Suprapubic skin (tissue), 4 donors: ENCODE measurements at regions not wholly inside any gene's neighbourhood (a gene's known extent, or its start where the extent isn't known, plus 50 kb on each side); places are given as distances from the start of the nearest gene placed in this dataset.

Experiments
- DNase-seq, 2 donors: peaks; one replicate each; pipeline ENCODE4 v3.0.0-alpha.2; 2019; ENCODE audit warnings: low spot score in 2 of 2
- H3K27ac ChIP-seq: fragments of 200-600 bp; sonication (generic); one replicate; pipeline ENCODE4 v1.5.1; 2019
- H3K27me3 ChIP-seq: fragments of 200-600 bp; sonication (generic); one replicate; pipeline ENCODE4 v1.5.1; 2019
- H3K36me3 ChIP-seq: fragments of 200-600 bp; sonication (generic); one replicate; pipeline ENCODE4 v1.5.1; 2019
- H3K4me1 ChIP-seq: fragments of 200-600 bp; sonication (generic); one replicate; pipeline ENCODE4 v1.5.1; 2019
- H3K4me3 ChIP-seq: fragments of 200-600 bp; sonication (generic); one replicate; pipeline ENCODE4 v1.5.1; 2019; ENCODE audit warnings: mild to moderate bottlenecking
- H3K9me3 ChIP-seq: fragments of 200-600 bp; sonication (generic); one replicate; pipeline ENCODE4 v1.5.1; 2019
- EP300 ChIP-seq: sonication (generic); formaldehyde crosslinking; IDR thresholded peaks from one replicate; pipeline ENCODE4 v1.6.1; 2017; ENCODE audit warnings: antibody characterized with exemption
- POLR2A ChIP-seq, 2 donors: fragments of 450-650 bp; IDR thresholded peaks; one replicate each; pipeline ENCODE4 v1.6.1; 2017; ENCODE audit warnings: antibody characterized with exemption in 2 of 2, mild to moderate bottlenecking in 2 of 2, moderate library complexity in 2 of 2
- POLR2AphosphoS5 ChIP-seq, 3 donors: sonication (generic); formaldehyde crosslinking; IDR thresholded peaks; one replicate each; pipeline ENCODE4 v1.6.1; 2017; ENCODE audit warnings: antibody characterized with exemption in 3 of 3
- WGBS: methylation state at CpG from one replicate; pipeline ENCODE4 v1.1.5; 2018; 5-methylcytosine and 5-hydroxymethylcytosine counted together
- TF ChIP-seq, protein P1 (sequence below), 2 donors: fragments of 200-600 bp in 1 of 2; fragments of 450-650 bp in 1 of 2; sonication (generic) in 1 of 2; IDR thresholded peaks; one replicate each; pipeline ENCODE4 v1.5.1; 2016 to 2019; ENCODE audit warnings: antibody characterized with exemption in 2 of 2, mild to moderate bottlenecking in 1 of 2, moderate library complexity in 1 of 2

DNA sequence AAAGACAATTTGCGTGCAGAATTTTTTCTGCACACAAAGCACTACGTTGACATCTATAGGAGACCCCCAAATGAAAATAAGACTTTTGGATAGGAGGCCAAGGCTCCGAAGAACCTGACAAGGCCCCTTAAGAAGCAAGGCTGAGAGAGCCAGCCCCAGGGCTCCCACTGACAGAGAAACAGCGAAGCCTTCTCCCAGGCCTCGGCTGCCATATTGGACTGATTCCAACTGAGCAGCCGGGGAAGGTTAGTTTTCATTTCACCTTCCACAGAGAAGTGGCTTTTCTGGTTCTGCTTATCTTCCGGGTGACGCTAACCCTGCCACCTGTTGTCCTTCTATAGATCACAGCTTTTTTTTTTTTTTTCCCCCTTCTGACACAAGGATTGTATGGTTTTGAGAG is 356.7 kb downstream of the SOX9 start:
- no peaks in the 10 kb centered on the region for H3K36me3 ChIP-seq
- WGBS = 56% methylated on average over 8 of the region's 8 CpGs
- peaks cover 17% of the 10 kb centered on the region for H3K4me1 ChIP-seq
- no peak overlapping the region for H3K4me3 ChIP-seq
- no peaks in the 10 kb centered on the region for H3K27me3 ChIP-seq
- no peaks in the 10 kb centered on the region for H3K9me3 ChIP-seq
- TF ChIP-seq POLR2AphosphoS5 (IDR thresholded peaks at IDR 0.05) (no peak), EP300 (no peak), POLR2A (IDR thresholded peaks at IDR 0.05) (no peak)
- TF ChIP-seq, protein P1, sequence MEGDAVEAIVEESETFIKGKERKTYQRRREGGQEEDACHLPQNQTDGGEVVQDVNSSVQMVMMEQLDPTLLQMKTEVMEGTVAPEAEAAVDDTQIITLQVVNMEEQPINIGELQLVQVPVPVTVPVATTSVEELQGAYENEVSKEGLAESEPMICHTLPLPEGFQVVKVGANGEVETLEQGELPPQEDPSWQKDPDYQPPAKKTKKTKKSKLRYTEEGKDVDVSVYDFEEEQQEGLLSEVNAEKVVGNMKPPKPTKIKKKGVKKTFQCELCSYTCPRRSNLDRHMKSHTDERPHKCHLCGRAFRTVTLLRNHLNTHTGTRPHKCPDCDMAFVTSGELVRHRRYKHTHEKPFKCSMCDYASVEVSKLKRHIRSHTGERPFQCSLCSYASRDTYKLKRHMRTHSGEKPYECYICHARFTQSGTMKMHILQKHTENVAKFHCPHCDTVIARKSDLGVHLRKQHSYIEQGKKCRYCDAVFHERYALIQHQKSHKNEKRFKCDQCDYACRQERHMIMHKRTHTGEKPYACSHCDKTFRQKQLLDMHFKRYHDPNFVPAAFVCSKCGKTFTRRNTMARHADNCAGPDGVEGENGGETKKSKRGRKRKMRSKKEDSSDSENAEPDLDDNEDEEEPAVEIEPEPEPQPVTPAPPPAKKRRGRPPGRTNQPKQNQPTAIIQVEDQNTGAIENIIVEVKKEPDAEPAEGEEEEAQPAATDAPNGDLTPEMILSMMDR (IDR thresholded peaks at IDR 0.05) = no peak
- H3K27ac ChIP-seq = peak overlapping the region; percentile 28
- no peak for DNase-seq

- DNase-seq = no peak
- Histone ChIP-seq H3K27me3 (no peaks in the 10 kb centered on the region), H3K9me3 (no peaks in the 10 kb centered on the region), H3K27ac (no peak overlapping the region), H3K36me3 (no peaks in the 10 kb centered on the region), H3K4me3 (no peak overlapping the region), H3K4me1 (peaks cover 17% of the 10 kb centered on the region)
- TF ChIP-seq POLR2AphosphoS5 (IDR thresholded peaks at IDR 0.05) (no peak), EP300 (no peak), POLR2A (IDR thresholded peaks at IDR 0.05) (no peak)
- TF ChIP-seq, protein P1 (IDR thresholded peaks at IDR 0.05) = no peak
- WGBS = 76% methylated on average over 4 of the region's 4 CpGs
These were observed 358.3 kb downstream of the SOX9 start for GRCh38 chr17:72479113-72479512.

DNA sequence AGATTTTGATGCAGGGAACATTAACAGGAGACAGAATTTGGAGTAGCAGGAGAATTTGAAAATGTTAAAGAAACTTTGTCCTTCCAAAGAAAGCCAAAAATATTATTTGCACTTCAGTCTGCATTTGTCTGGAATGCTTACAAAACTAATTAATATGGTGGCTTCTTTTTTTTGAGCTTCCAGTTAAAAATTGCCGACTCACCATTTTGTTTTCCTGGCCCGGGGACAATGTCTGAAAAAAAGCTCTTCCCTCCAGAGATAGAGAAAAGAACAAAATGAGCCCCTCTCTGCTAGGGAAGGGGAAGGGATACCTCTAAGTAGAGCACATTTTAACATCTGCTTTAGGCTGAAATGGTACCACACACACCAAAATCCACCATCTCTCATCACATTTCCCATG is 360.8 kb downstream of the SOX9 start:
- Histone ChIP-seq H3K4me3 (no peak overlapping the region), H3K27me3 (no peaks in the 10 kb centered on the region), H3K27ac (no peak overlapping the region), H3K36me3 (no peaks in the 10 kb centered on the region), H3K4me1 (peaks cover 14% of the 10 kb centered on the region), H3K9me3 (no peaks in the 10 kb centered on the region)
- WGBS = 67% methylated on average over 2 of the region's 2 CpGs
- TF ChIP-seq POLR2AphosphoS5 (IDR thresholded peaks at IDR 0.05) = no peak
- TF ChIP-seq EP300 = no peak
- TF ChIP-seq, protein P1 (IDR thresholded peaks at IDR 0.05) = no peak
- no peak for TF ChIP-seq POLR2A (IDR thresholded peaks at IDR 0.05)
- DNase-seq = no peak

DNA sequence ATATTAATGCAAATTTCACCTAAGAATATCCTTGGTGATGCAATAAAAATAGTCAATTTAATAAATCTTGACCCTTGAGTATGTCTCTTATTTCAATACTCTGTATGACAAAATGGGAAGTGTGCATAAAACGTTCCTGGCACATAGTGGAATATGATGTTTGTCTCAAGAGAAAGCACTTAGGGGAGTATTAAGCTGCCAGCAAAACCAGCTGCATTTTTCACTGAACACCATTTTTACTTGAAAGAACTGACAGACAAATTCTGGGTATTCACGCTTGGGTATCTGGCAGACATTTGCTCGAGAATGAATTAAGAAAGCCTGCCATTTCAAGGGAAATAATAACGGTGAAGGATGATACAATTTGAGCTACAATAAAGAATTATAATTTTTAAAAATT is 364.8 kb downstream of the SOX9 start:
- TF ChIP-seq, protein P1 (IDR thresholded peaks at IDR 0.05) = no peak
- TF ChIP-seq POLR2A (IDR thresholded peaks at IDR 0.05) (no peak), EP300 (no peak)
- peaks cover 6% of the 10 kb centered on the region for H3K27me3 ChIP-seq
- no peak overlapping the region for H3K27ac ChIP-seq
- no peak for DNase-seq
- no peaks in the 10 kb centered on the region for H3K36me3 ChIP-seq
- no peak overlapping the region for H3K4me3 ChIP-seq
- peaks cover 19% of the 10 kb centered on the region for H3K4me1 ChIP-seq
- no peaks in the 10 kb centered on the region for H3K9me3 ChIP-seq
- WGBS = 81% methylated on average over 4 of the region's 4 CpGs

- H3K9me3 ChIP-seq = no peaks in the 10 kb centered on the region
- H3K27ac ChIP-seq = no peak overlapping the region
- H3K27me3 ChIP-seq = peaks cover 6% of the 10 kb centered on the region
- TF ChIP-seq, protein P1 (IDR thresholded peaks at IDR 0.05) = no peak
- TF ChIP-seq POLR2AphosphoS5 (IDR thresholded peaks at IDR 0.05) = no peak
- no peak for TF ChIP-seq EP300
- TF ChIP-seq POLR2A (IDR thresholded peaks at IDR 0.05) = no peak
- no peaks in the 10 kb centered on the region for H3K36me3 ChIP-seq
- peaks cover 19% of the 10 kb centered on the region for H3K4me1 ChIP-seq
- DNase-seq = no peak
- no peak overlapping the region for H3K4me3 ChIP-seq
These were observed 366.0 kb downstream of the SOX9 start for GRCh38 chr17:72486806-72487205.
